HG02678 (cell line): ENCODE measurements at regions not wholly inside any gene's neighbourhood (a gene's known extent, or its start where the extent isn't known, plus 50 kb on each side); places are given as distances from the start of the nearest gene placed in this dataset.
"Not testable (repeated sequence)": the region's sequence is repeated elsewhere in the genome, so short reads cannot be mapped to it uniquely, and the experiment has no call there.

Experiments used
- ATAC-seq: cut with Tn5 transposase; IDR thresholded peaks from one replicate; pipeline ENCODE4 v1.9.1; 2021; ENCODE audit warnings: mild to moderate bottlenecking, moderate library complexity; ENCODE audit not compliant: unreplicated experiment

- ATAC-seq = not testable (repeated sequence)
Observed at GRCh38 chr18:14460364-14460763, 83.0 kb downstream of the POTEC start.

DNA sequence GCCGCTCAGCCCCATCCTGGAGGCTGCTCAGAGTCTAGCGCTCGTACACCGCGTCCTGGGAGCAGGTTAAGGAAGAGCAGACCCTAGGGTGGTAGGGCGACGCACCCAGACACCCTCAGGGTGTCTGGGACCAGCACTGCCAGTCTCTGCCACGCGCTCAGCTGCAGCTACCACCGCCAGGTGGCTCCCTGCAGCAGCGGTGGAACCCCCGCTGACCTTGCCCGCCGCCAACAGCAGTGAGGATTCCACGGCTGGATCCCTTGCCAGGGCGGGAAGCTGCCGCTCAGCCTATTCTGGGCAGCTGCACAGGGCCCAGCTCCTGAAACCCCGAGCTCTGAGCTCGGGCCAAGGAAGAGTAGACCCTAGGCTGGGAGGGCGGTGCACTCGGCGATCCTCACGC lies 83.6 kb downstream of the POTEC start:
- not testable (repeated sequence) for ATAC-seq

GRCh38 chr18:14458009-14458945 lies 85.1 kb downstream of the POTEC start:
- not testable (repeated sequence) for ATAC-seq

GRCh38 chr18:14450637-14451009 lies 92.8 kb downstream of the POTEC start:
- ATAC-seq = not testable (repeated sequence)

DNA sequence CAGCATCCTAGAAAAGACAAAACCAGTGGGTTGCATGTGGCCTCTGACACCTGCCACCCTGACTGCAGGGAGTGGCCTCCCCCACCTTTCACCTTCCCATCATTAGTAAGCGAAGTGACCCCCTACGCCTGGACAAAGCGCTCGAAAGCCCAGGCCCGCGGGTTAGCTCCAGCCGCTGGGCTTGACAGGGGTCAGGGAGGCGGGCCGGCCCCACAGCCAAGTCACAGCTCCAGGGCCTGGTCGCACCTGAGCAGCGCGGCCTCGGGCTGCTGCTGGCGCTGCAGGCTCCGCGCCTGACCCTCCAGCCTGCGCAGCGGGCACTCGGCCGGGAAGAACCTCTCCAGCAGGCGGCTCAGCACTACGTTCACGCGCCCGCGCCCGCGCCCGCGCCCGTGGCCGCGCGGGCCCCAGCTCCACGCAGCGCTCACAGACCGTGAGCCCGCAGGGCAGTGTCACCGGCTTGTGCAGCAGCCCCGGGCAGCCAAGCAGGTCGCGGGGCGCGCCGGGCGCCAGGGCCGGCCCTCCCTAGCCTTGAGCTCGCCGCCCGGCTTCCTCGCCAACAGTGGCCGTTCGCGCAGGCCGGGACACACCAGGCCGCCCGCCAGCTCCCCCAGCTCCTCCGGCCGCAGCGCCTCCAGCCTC lies 93.3 kb downstream of the POTEC start:
- ATAC-seq = not testable (repeated sequence)

- not testable (repeated sequence) for ATAC-seq
Observed at GRCh38 chr18:14449062-14449461, 94.3 kb downstream of the POTEC start.

DNA sequence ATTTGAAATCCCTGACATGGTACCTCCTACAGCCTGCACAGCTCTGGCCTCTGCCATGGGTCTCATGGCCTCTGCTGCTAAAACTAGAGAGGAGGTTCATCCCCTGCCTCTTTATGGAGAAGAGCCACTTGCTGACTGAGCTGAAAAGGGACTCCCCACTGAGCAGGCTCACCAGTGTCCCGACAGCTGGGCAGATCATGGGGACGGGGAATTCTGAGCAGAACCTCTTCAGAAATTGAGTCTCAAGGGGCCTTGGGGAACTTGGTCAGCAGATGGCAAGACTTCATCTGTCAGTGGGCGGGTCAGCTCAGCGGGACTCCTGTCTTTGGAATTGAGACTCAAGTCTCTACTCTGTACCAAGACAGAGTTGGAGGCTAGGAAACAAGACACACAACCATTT lies 95.7 kb downstream of the POTEC start:
- not testable (repeated sequence) for ATAC-seq

- ATAC-seq = not testable (repeated sequence)
Observed at GRCh38 chr18:14435460-14435859, 107.9 kb downstream of the POTEC start.

DNA sequence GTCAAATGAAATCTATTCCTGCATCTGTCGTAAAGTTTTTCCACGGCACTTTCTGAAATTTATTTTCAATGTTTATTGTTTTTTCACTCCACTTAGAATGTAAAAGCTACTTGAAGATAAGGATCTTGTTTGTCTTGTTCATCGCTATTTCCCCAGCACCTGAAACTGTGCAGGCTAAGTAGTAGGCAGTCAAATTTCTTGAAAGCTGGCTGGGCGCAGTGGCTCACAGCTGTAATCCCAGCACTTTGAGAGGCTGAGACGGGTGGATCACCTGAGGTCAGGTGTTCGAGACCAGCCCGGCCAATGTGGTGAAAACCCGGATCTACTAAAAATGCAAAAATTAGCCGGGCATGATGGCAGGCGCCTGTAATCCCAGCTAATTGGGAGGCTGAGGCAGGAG lies 111.0 kb downstream of the POTEC start:
- not testable (repeated sequence) for ATAC-seq

- not testable (repeated sequence) for ATAC-seq
Observed at GRCh38 chr18:14431031-14431521, 112.3 kb downstream of the POTEC start.

GRCh38 chr18:14415806-14416205 lies 127.6 kb downstream of the POTEC start:
- ATAC-seq = not testable (repeated sequence)

DNA sequence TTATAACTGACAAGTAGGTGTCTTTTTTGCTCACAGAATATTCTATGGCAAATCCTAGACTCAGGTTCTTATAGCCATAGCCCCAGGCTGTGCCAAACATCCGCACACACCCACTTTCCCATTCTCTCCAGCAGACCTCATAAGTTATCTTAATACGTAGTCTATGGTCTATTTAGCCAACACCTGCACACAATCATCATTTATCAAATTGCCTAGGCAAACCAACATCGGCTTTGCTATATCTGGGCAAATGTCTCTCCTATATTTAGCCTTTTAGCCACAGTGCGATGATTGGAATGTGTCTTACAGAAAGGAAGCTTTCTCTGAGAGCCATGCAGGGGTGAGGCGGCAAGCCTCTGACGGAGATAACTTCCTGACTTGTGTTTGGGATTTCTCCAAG lies 128.0 kb downstream of the POTEC start:
- ATAC-seq = not testable (repeated sequence)

GRCh38 chr18:14395533-14395932 lies 147.9 kb downstream of the POTEC start:
- not testable (repeated sequence) for ATAC-seq

DNA sequence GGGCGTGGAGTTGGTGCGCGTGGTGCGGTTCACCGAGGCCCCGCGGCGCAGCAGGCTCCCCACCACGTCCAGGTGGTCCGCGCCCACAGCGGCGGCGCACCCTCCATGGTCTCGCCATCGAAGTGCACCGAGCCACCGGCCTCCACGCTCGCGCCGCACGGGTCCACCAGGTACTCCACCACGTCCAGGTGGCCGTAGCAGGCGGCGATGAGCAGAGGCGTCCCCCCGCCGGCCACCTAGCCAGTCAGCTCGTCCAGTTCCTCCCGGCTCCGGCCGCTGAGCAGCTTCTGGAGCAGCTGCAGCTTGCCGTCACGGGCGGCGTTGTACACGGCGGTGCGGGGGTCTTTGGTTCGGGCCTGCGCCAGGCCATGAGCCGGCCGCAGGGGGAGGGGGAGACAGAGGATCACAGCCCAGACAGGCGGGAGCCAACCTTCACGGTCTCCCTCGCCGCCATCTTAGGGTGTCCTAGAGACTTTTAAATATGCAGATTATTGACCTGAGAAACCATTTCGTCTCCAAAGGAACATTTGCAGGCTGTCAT lies 149.8 kb downstream of the POTEC start:
- not testable (repeated sequence) for ATAC-seq

DNA sequence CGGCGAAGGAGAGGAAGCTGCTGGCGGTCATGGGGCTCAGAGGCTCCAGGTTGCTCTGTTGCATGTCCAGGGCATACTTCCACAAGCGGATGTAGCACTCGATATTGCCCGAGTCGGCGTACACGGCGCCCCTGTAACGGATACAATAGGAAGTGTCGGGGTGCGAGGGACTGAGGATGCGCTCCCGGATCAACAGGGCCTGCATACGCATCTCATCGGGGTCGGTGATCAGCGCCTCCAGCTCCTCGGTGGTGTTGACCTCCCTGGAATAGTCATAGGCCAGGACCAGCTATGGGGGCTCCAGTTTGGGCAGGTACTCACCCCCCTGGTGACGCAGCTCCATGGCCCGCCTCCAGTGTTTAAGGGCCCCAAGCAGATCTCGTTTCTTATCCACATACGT lies 150.8 kb downstream of the POTEC start:
- not testable (repeated sequence) for ATAC-seq

DNA sequence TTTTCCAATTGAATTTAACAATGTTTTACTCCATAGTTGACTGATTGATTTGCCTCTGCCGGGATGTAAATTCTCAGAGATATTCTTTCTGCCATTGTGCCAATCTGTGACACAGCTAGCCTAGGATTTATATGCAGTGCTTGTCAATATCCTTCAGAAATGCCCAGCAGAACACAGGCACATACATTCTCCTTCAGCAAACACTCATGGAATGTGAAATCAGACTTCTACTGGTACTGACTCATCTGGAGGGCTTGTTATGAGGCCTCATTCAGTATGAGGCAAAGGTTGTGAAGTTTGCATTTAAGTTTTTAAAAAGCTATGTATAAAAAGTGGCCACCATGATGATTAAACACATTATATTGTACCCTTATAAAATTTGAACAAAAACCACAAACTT lies 158.4 kb downstream of the POTEC start:
- not testable (repeated sequence) for ATAC-seq

- not testable (repeated sequence) for ATAC-seq
Observed at GRCh38 chr18:14382666-14383065, 160.7 kb downstream of the POTEC start.

DNA sequence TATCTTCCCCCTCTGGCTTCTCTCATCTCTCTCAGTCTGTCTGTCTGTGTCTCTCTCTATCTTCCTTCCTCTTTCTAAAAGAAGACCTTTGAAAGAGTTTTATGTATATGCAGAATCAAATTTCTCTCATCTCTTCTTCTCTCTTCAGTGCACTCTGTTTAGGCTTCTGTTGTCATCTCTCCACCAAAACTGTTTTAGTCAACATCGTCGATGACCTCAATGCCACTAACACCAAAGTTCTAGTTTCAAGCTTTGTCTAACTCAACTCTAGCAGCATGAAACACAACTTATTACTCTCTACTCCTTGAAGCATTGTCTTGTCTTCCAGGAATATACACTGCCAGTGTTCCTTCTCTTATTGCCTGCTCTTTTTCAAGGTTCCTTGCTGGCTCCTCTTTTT lies 163.9 kb downstream of the POTEC start:
- ATAC-seq = not testable (repeated sequence)

- not testable (repeated sequence) for ATAC-seq
Observed at GRCh38 chr18:14378376-14378775, 165.0 kb downstream of the POTEC start.

GRCh38 chr18:14361346-14361745 lies 182.1 kb downstream of the POTEC start:
- not testable (repeated sequence) for ATAC-seq

GRCh38 chr18:14357553-14358297 lies 185.7 kb downstream of the POTEC start:
- not testable (repeated sequence) for ATAC-seq
